ENCODE measurements at regions not wholly inside any gene's neighbourhood (a gene's known extent, or its start where the extent isn't known, plus 50 kb on each side); places are given as distances from the start of the nearest gene placed in this dataset.

DNA sequence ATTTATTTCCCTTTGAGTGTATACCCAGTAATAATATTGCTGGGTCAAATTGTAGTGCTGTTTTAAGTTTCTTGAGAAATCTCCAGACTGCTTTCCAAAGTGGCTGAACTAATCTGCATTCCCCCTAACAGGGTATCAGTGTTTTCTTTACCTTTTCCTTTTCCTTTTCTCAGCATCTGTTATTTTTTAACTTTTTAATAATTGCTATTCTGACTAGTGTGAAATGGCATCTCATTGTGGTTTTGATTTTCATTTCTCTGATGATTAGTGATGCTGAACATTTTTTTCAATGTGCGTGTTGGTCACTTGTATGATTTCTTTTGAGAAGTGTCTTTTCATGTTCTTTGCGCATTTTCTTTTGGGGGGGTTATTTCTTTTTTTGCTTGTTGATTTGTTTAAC, 374.9 kb upstream of the BRINP3 start:
- H3K36me3 ChIP-seq (replicated peaks in 1 of 2; ENCODE audit: control insufficient read depth in 1 of 2, insufficient read depth in 2 of 2, low read length in 2 of 2), result no peaks in the 10 kb centered on the region
- TF ChIP-seq ELF1 (CRISPR knock-in tag; IDR thresholded peaks at IDR 0.05) (no peak), ZNF788 (CRISPR knock-in tag; IDR thresholded peaks at IDR 0.05; ENCODE audit: borderline replicate concordance) (no peak), ISX (CRISPR knock-in tag; conservative IDR thresholded peaks at IDR 0.05) (no peak), SIX4 (CRISPR knock-in tag; IDR thresholded peaks at IDR 0.05) (no peak), ZNF549 (CRISPR knock-in tag; IDR thresholded peaks at IDR 0.05) (no peak), NFYC (CRISPR knock-in tag; IDR thresholded peaks at IDR 0.05) (no peak), ZNF557 (CRISPR knock-in tag; IDR thresholded peaks at IDR 0.05) (no peak), EED (CRISPR knock-in tag; IDR thresholded peaks at IDR 0.05) (no peak)
- TF ChIP-seq, protein P1, sequence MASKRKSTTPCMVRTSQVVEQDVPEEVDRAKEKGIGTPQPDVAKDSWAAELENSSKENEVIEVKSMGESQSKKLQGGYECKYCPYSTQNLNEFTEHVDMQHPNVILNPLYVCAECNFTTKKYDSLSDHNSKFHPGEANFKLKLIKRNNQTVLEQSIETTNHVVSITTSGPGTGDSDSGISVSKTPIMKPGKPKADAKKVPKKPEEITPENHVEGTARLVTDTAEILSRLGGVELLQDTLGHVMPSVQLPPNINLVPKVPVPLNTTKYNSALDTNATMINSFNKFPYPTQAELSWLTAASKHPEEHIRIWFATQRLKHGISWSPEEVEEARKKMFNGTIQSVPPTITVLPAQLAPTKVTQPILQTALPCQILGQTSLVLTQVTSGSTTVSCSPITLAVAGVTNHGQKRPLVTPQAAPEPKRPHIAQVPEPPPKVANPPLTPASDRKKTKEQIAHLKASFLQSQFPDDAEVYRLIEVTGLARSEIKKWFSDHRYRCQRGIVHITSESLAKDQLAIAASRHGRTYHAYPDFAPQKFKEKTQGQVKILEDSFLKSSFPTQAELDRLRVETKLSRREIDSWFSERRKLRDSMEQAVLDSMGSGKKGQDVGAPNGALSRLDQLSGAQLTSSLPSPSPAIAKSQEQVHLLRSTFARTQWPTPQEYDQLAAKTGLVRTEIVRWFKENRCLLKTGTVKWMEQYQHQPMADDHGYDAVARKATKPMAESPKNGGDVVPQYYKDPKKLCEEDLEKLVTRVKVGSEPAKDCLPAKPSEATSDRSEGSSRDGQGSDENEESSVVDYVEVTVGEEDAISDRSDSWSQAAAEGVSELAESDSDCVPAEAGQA (IDR thresholded peaks at IDR 0.05; ENCODE audit: low read depth), result no peak
- TF ChIP-seq, protein P1 (CRISPR knock-in tag; IDR thresholded peaks at IDR 0.05; ENCODE audit: borderline replicate concordance), result no peak
- TF ChIP-seq, protein P2, sequence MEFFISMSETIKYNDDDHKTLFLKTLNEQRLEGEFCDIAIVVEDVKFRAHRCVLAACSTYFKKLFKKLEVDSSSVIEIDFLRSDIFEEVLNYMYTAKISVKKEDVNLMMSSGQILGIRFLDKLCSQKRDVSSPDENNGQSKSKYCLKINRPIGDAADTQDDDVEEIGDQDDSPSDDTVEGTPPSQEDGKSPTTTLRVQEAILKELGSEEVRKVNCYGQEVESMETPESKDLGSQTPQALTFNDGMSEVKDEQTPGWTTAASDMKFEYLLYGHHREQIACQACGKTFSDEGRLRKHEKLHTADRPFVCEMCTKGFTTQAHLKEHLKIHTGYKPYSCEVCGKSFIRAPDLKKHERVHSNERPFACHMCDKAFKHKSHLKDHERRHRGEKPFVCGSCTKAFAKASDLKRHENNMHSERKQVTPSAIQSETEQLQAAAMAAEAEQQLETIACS (CRISPR knock-in tag; IDR thresholded peaks at IDR 0.05), result no peak
- TF ChIP-seq, protein P3, sequence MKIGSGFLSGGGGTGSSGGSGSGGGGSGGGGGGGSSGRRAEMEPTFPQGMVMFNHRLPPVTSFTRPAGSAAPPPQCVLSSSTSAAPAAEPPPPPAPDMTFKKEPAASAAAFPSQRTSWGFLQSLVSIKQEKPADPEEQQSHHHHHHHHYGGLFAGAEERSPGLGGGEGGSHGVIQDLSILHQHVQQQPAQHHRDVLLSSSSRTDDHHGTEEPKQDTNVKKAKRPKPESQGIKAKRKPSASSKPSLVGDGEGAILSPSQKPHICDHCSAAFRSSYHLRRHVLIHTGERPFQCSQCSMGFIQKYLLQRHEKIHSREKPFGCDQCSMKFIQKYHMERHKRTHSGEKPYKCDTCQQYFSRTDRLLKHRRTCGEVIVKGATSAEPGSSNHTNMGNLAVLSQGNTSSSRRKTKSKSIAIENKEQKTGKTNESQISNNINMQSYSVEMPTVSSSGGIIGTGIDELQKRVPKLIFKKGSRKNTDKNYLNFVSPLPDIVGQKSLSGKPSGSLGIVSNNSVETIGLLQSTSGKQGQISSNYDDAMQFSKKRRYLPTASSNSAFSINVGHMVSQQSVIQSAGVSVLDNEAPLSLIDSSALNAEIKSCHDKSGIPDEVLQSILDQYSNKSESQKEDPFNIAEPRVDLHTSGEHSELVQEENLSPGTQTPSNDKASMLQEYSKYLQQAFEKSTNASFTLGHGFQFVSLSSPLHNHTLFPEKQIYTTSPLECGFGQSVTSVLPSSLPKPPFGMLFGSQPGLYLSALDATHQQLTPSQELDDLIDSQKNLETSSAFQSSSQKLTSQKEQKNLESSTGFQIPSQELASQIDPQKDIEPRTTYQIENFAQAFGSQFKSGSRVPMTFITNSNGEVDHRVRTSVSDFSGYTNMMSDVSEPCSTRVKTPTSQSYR (CRISPR knock-in tag; IDR thresholded peaks at IDR 0.05; ENCODE audit: borderline replicate concordance), result no peak
- H3K9ac ChIP-seq (ENCODE audit: insufficient read depth, low read depth, low read length), result no peak overlapping the region
- intact Hi-C loops (cut with micrococcal nuclease; ENCODE audit: unreplicated experiment) (no loop called here), in situ Hi-C loops (cut with HindIII; ENCODE audit: extremely low pct_ligation_motif_present, low pct_unique_long_range_greater_than_20kb) (no loop called here)
- WGBS (ENCODE audit: low lambda C conversion rate), result 1% methylated on average over 2 of the region's 2 CpGs
- DNase-seq (ENCODE audit: low spot score), result no peak
- H3K27ac ChIP-seq (ENCODE audit: extremely low read length, insufficient read depth, low read length), result no peak overlapping the region
- no peak overlapping the region for H3K4me3 ChIP-seq (replicated peaks in 1 of 3; ENCODE audit: insufficient read depth in 1 of 3, low read depth in 2 of 3, low read length in 3 of 3)
- no peaks in the 10 kb centered on the region for H3K27me3 ChIP-seq (ENCODE audit: control insufficient read depth in 1 of 2, insufficient read depth in 2 of 2, low read length in 2 of 2)
- no peak overlapping the region for H2AFZ ChIP-seq (ENCODE audit: low read length)
- ChIA-PET POLR2A (no interaction called here), CTCF (ENCODE audit: low intra/inter-chr PET ratio, low total read pairs) (no interaction called here)
- no peak for ATAC-seq
- no peak for FAIRE-seq
- H3K9me3 ChIP-seq (ENCODE audit: low read length), result no peaks in the 10 kb centered on the region
- no peaks in the 10 kb centered on the region for H4K20me1 ChIP-seq (ENCODE audit: insufficient read depth, low read length)
- H3K79me2 ChIP-seq (ENCODE audit: insufficient read depth, low read length), result no peaks in the 10 kb centered on the region
- no peak overlapping the region for H3K4me2 ChIP-seq (ENCODE audit: low read depth, low read length)
- no peaks in the 10 kb centered on the region for H3K4me1 ChIP-seq (ENCODE audit: insufficient read depth, low read length)
- BruUV-seq (replicated peaks), result no TSS peak

All from HepG2 (cell line).